GM06990 (cell line): ENCODE measurements at regions not wholly inside any gene's neighbourhood (a gene's known extent, or its start where the extent isn't known, plus 50 kb on each side); places are given as distances from the start of the nearest gene placed in this dataset.

ENCODE experiments used
- DNase-seq: peaks from one replicate; pipeline ENCODE4 v3.0.0-alpha.2; 2011; ENCODE audit not compliant: insufficient read length; ENCODE audit errors: extremely low read depth
- H3K27me3 ChIP-seq: replicated peaks from 2 replicates; pipeline ENCODE4 v1.6.0; 2011; ENCODE audit warnings: low read length; ENCODE audit not compliant: control insufficient read depth, insufficient read depth
- H3K36me3 ChIP-seq: 2 replicates; pipeline ENCODE4 v1.5.1; 2011; ENCODE audit warnings: low read length; ENCODE audit not compliant: control insufficient read depth, insufficient read depth
- H3K4me3 ChIP-seq: replicated peaks from 2 replicates; pipeline ENCODE4 v1.5.1; 2011; ENCODE audit warnings: low read depth, mild to moderate bottlenecking, control low read depth, low read length
- TF ChIP-seq, protein P1 (sequence below): IDR thresholded peaks from 2 replicates; pipeline ENCODE4 v1.5.1; 2011; ENCODE audit warnings: low read length, control low read depth, mild to moderate bottlenecking, inconsistent platforms; ENCODE audit not compliant: insufficient read depth, poor library complexity, severe bottlenecking

DNA sequence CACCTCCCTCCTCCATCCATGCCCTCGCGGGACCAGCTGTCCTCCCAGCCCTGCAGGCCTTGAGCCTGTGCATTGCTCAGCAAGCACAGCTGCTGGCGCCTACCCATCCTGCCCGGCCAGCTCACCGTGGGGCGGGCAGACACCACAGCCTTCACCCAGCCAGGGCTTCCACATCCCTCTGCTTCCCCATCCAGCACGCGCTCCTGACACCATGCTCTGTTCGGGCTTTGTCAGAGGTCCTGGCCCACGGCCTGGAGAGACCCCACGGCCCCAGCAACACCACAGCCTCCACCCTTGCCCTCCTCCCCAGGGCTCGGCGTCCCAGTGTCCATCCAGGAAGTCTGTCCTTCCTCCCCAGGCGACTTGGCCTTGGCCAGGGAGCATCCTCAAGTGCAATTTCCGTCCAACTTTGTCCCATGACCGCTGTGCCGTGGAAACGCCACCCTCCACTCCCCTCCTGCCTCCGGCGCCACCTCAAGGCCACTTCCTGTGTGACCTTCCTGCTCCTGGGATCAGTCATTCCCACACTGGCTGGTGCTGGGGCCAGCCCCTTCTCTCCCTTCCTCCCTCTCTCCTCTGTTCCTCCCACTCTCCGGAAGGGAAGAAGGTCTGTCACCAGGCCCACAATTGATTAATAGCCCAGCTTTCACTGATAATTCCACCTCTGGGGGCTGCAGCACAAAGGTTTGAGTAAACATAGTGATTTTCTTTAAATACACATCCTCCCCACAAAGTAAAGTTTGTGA, 71.5 kb upstream of the SMNDC1 start:
- no peak for DNase-seq
- TF ChIP-seq, protein P1, sequence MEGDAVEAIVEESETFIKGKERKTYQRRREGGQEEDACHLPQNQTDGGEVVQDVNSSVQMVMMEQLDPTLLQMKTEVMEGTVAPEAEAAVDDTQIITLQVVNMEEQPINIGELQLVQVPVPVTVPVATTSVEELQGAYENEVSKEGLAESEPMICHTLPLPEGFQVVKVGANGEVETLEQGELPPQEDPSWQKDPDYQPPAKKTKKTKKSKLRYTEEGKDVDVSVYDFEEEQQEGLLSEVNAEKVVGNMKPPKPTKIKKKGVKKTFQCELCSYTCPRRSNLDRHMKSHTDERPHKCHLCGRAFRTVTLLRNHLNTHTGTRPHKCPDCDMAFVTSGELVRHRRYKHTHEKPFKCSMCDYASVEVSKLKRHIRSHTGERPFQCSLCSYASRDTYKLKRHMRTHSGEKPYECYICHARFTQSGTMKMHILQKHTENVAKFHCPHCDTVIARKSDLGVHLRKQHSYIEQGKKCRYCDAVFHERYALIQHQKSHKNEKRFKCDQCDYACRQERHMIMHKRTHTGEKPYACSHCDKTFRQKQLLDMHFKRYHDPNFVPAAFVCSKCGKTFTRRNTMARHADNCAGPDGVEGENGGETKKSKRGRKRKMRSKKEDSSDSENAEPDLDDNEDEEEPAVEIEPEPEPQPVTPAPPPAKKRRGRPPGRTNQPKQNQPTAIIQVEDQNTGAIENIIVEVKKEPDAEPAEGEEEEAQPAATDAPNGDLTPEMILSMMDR, result no peak
- H3K27me3 ChIP-seq, result no peaks in the 10 kb centered on the region
- no peak overlapping the region for H3K4me3 ChIP-seq
- H3K36me3 ChIP-seq, result no peaks in the 10 kb centered on the region

DNA sequence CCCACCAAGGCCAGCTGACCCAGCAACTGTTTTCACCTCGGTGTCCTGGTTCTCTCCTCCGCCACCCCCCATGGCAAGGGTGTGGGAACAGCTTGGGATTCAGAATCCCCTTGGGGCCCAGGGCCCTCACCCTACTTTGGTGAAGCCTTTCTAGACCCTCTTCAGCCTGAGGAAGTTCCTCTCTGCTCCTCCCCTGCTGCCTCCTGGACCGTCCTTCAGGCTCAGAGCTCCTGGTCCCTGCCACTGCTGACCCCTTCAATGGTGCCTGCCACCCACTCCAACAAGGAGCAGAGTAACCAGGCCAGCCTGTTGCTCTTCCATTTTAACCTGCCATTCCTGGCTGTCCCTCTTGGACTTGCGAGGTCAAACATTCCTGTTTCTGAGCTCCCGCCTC, 72.0 kb upstream of the SMNDC1 start:
- no peak overlapping the region for H3K4me3 ChIP-seq
- TF ChIP-seq, protein P1, result no peak
- no peaks in the 10 kb centered on the region for H3K27me3 ChIP-seq
- H3K36me3 ChIP-seq, result no peaks in the 10 kb centered on the region
- no peak for DNase-seq

DNA sequence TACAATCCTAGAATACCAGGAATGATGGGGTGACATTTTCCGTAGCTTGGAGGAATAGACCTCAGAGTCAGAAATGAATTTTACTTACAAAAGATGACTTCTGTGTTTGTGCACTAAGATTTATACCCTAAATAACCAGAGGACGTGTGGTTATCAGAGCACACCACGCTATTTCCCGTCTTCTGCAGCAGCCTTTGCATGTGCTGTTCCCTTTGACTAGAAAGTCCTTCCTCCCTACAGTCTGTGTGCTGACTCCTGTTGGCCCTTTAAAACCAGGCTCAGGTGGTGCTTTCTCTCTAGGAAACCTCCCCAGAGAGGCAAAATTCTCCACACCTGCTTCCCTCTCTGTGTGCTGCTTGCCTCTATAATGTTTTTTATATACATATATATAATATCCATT, 73.3 kb upstream of the SMNDC1 start:
- DNase-seq, result no peak

DNA sequence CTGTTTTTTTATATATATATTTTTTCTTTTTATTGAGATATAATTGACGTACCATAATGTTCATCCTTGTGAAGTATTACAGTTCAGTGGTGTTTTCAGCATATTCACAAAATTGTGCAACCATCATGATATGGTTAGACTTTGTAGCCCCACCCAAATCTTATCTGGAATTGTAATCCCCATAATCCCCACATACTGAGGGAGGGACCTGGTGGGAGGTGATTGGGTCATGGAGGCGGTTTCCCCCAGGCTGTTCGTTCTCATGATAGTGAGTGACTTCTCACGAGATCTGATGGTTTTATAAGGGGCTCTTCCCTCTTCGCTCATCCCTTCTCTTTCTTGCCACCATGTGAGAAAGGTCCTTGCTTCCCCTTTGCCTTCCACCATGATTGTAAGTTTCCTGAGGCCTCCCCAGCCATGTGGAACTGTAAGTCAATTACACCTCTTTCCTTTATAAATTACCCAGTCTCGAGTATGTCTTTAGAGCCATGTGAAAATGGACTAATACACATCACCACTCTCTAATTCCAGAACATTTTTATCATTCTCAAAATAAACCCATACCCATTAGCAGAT, 73.9 kb upstream of the SMNDC1 start:
- Histone ChIP-seq H3K4me3 (no peak overlapping the region), H3K36me3 (no peaks in the 10 kb centered on the region), H3K27me3 (no peaks in the 10 kb centered on the region)
- TF ChIP-seq, protein P1, result no peak
- no peak for DNase-seq

More for the DNA sequence above, 73.3 kb upstream of the SMNDC1 start:
- TF ChIP-seq, protein P1, result no peak
- H3K36me3 ChIP-seq, result no peaks in the 10 kb centered on the region
- no peak overlapping the region for H3K4me3 ChIP-seq
- no peaks in the 10 kb centered on the region for H3K27me3 ChIP-seq

DNA sequence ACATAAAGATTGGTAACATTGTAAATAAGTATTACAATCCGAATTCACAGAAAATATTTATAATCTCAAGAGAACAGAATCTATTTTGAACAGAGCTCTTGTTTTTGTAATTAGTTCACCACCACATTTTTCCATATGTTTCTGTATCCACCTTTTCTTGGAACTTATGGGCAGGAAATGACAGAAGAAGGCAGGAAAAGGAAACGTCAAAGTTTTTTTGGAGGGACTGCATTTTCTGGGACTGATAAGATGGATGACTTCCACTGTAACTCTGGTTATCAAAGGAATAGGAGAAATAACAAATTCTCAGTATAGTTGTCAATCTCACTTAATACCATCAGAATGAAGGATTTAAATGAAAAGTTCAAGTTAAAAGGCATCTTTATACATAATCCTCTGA, 75.1 kb upstream of the SMNDC1 start:
- DNase-seq, result no peak
- TF ChIP-seq, protein P1, result no peak
- H3K27me3 ChIP-seq, result no peaks in the 10 kb centered on the region
- no peak overlapping the region for H3K4me3 ChIP-seq
- H3K36me3 ChIP-seq, result no peaks in the 10 kb centered on the region

DNA sequence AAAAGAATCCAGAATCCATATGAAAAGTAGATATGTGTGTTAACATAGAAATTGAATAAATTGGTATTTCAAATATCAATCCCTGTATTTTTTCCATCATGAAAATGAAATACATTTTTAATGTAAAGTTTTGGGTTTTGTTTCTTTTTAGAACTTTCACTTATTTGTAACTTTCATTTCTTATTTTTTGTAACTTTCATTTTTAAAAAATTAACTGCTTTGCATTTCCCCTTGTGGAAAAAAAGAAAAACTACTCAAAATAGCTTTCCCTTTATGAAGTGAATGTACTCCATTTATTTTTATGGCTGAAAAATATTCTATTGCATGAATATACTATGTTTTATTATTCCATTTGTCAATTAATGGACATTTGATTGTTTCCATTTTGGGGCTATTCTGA, 75.6 kb upstream of the SMNDC1 start:
- Histone ChIP-seq H3K27me3 (no peaks in the 10 kb centered on the region), H3K36me3 (no peaks in the 10 kb centered on the region), H3K4me3 (no peak overlapping the region)
- TF ChIP-seq, protein P1, result no peak
- DNase-seq, result no peak
